Naive thymus-derived CD4-positive, alpha-beta T cell (primary cell): ENCODE measurements at regions not wholly inside any gene's neighbourhood (a gene's known extent, or its start where the extent isn't known, plus 50 kb on each side); places are given as distances from the start of the nearest gene placed in this dataset.

ENCODE experiments used
- ATAC-seq: fragments of 150-1000 bp; cut with Tn5 transposase; 2 replicates; pipeline ENCODE4 v1.10.0; 2021; ENCODE audit warnings: mild to moderate bottlenecking, moderate library complexity
- CTCF ChIA-PET: fragments of 350-600 bp; sonication (Branson Sonifier 250); formaldehyde crosslinking; loops from one replicate; lab custom pipeline; 2021; ENCODE audit warnings: antibody characterized with exemption; lab: Charles Lee
- POLR2A ChIA-PET: fragments of 350-600 bp; sonication (Branson Sonifier 250); formaldehyde crosslinking; loops from one replicate; lab custom pipeline; 2021; ENCODE audit warnings: antibody characterized with exemption, inconsistent platforms; lab: Charles Lee
- DNase-seq, 9 donors: peaks; one replicate each; pipeline versions ENCODE4 v3.0.0 to v3.0.0-alpha.2; 2020 to 2022; ENCODE audit warnings: mixed read lengths in 1 of 9
- H3K27ac ChIP-seq: one replicate; pipeline ENCODE4 v1.7.0; 2013; ENCODE audit warnings: mild to moderate bottlenecking, low read depth, low read length, moderate library complexity
- H3K27me3 ChIP-seq, 2 donors: one replicate each; pipeline ENCODE4 v1.7.0; 2013; ENCODE audit warnings: low read length in 2 of 2, mild to moderate bottlenecking in 2 of 2, moderate library complexity in 2 of 2; ENCODE audit not compliant: control insufficient read depth in 2 of 2, insufficient read depth in 2 of 2
- H3K36me3 ChIP-seq, 3 experiments: 1 replicate in 2 of 3; 2 replicates in 1 of 3; pipeline ENCODE4 v1.7.0; 2013; ENCODE audit warnings: low read length in 3 of 3, mild to moderate bottlenecking in 3 of 3, moderate library complexity in 1 of 3; ENCODE audit not compliant: insufficient read depth in 3 of 3, control insufficient read depth in 2 of 3
- H3K4me1 ChIP-seq, 2 donors: one replicate each; pipeline ENCODE4 v1.7.0; 2013; ENCODE audit warnings: low read length in 2 of 2, mild to moderate bottlenecking in 2 of 2, moderate library complexity in 1 of 2; ENCODE audit not compliant: control insufficient read depth in 2 of 2, insufficient read depth in 2 of 2
- H3K4me3 ChIP-seq: 2 replicates; pipeline ENCODE4 v1.7.0; 2013; ENCODE audit warnings: mild to moderate bottlenecking, low read length
- H3K9me3 ChIP-seq, 3 experiments: 1 replicate in 2 of 3; 2 replicates in 1 of 3; pipeline ENCODE4 v1.7.0; 2013; ENCODE audit warnings: low read length in 3 of 3; ENCODE audit not compliant: control insufficient read depth in 2 of 3
- H3K27ac Mint-ChIP-seq, 9 donors: one replicate each; pipeline ENCODE4 v1.8.0; 2020 to 2022; ENCODE audit warnings: mixed read lengths in 9 of 9, mild to moderate bottlenecking in 8 of 9, moderate library complexity in 5 of 9, inconsistent platforms in 2 of 9
- H3K27me3 Mint-ChIP-seq, 5 donors: one replicate each; pipeline ENCODE4 v1.8.0; 2021 to 2022; ENCODE audit warnings: mixed read lengths in 5 of 5, mild to moderate bottlenecking in 1 of 5
- H3K36me3 Mint-ChIP-seq, 5 donors: one replicate each; pipeline ENCODE4 v1.8.0; 2020 to 2022; ENCODE audit warnings: mixed read lengths in 5 of 5, mild to moderate bottlenecking in 3 of 5, inconsistent platforms in 1 of 5
- H3K4me1 Mint-ChIP-seq, 7 donors: one replicate each; pipeline ENCODE4 v1.8.0; 2020 to 2022; ENCODE audit warnings: mixed read lengths in 7 of 7, mild to moderate bottlenecking in 3 of 7, inconsistent platforms in 1 of 7
- H3K4me3 Mint-ChIP-seq, 10 donors: one replicate each; pipeline ENCODE4 v1.8.0; 2020 to 2022; ENCODE audit warnings: mild to moderate bottlenecking in 10 of 10, mixed read lengths in 10 of 10, moderate library complexity in 6 of 10, inconsistent platforms in 2 of 10
- H3K9me3 Mint-ChIP-seq, 11 donors: one replicate each; pipeline ENCODE4 v1.8.0; 2020 to 2022; ENCODE audit warnings: mixed read lengths in 11 of 11, mild to moderate bottlenecking in 4 of 11, inconsistent platforms in 1 of 11, moderate library complexity in 1 of 11
- intact Hi-C, 2 donors: fragments of 100-400 bp; cut with micrococcal nuclease; formaldehyde crosslinking; loops; one replicate each; pipeline ENCODE4 v1.15.1; 2023

DNA sequence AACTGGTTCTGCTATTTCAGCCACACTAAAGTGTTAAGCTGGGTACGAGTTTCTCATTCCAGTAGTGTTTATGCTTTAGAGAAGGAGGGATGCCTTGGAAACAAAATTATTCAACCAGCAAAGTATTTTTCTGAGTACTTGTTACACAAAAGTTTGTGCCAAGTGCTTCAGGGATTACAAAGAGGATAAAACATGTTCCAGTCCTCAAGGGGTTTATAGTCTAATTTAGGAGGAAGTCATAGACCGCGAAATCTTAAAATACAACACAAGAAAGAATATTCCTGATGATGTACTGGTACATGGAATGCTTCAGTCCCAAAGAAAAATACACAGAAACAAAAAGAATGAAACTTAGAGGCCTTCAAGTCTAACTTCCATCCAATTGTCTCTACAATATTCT is 85.4 kb upstream of the NR4A3 start:
- no peaks in the 10 kb centered on the region for H3K27me3 ChIP-seq
- Mint-ChIP-seq H3K9me3 (no peaks in the 10 kb centered on the region), H3K4me3 (no peak overlapping the region), H3K36me3 (no peaks in the 10 kb centered on the region), H3K27ac (no peak overlapping the region), H3K27me3 (peaks cover 19 to 57% (median 21%) of the 10 kb centered on the region in 5 donors), H3K4me1 (peaks cover 0 to 5% (median 0%) of the 10 kb centered on the region in 7 donors)
- no peak overlapping the region for H3K4me3 ChIP-seq
- DNase-seq (no peak), ATAC-seq (no peak)
- H3K4me1 ChIP-seq: no peaks in the 10 kb centered on the region
- no peaks in the 10 kb centered on the region for H3K9me3 ChIP-seq
- H3K27ac ChIP-seq: no peak overlapping the region
- intact Hi-C loops: no loop called here
- ChIA-PET CTCF (no interaction called here), POLR2A (no interaction called here)
- no peaks in the 10 kb centered on the region for H3K36me3 ChIP-seq

DNA sequence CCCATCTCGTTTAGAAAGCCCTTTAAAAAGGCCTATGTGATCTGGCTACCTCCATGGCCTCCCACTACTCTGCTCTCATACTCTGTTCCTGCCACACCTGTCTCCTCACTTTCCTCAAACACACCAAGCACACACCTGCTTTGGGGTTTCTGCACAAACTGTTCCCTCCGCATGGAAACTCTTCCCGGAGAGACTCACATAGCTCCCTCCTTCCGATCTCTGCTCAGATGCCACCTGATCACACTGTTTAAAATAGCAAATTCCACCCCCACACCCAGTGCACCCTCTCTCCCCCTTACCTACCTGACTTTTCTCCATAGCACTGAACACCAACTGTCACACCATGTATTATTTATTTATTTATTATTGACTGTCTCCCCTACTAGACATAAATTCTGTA is 84.0 kb upstream of the NR4A3 start:
- Mint-ChIP-seq H3K27ac (no peak overlapping the region), H3K4me3 (no peak overlapping the region), H3K36me3 (no peaks in the 10 kb centered on the region), H3K27me3 (peaks cover 17 to 60% (median 21%) of the 10 kb centered on the region in 5 donors), H3K9me3 (no peaks in the 10 kb centered on the region), H3K4me1 (peaks cover 0 to 5% (median 0%) of the 10 kb centered on the region in 7 donors)
- Histone ChIP-seq H3K27ac (no peak overlapping the region), H3K4me1 (no peaks in the 10 kb centered on the region), H3K4me3 (no peak overlapping the region), H3K9me3 (no peaks in the 10 kb centered on the region), H3K36me3 (no peaks in the 10 kb centered on the region), H3K27me3 (no peaks in the 10 kb centered on the region)
- CTCF ChIA-PET: no interaction called here
- ATAC-seq: no peak
- DNase-seq: no peak
- intact Hi-C loops: no loop called here
- POLR2A ChIA-PET: no interaction called here

DNA sequence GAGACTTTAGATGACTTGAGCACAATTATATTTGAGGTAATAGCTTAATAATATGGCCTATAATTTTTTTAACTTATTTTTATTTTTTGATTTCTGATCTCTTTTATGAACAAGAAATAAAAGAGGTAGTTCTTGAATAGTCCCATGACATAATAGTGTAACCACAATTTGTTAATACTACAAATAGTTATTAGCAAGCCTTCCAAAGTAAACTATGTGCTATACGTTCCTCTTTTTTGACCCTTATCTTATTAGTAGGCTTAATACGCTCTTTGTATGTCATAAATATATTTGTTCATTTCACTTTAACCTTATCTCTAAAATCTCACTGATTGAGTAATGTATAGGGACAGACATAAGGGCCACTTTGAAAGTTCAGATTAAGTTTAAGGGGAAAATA is 78.7 kb upstream of the NR4A3 start:
- DNase-seq: no peak
- ChIA-PET POLR2A (no interaction called here), CTCF (no interaction called here)
- no peaks in the 10 kb centered on the region for H3K9me3 Mint-ChIP-seq
- H3K36me3 Mint-ChIP-seq: no peaks in the 10 kb centered on the region
- H3K27ac ChIP-seq: no peak overlapping the region
- no peaks in the 10 kb centered on the region for H3K4me1 ChIP-seq
- peaks cover 0 to 28% (median 0%) of the 10 kb centered on the region in 5 donors for H3K27me3 Mint-ChIP-seq
- intact Hi-C loops: no loop called here
- no peak for ATAC-seq
- H3K4me3 ChIP-seq: no peak overlapping the region
- H3K27ac Mint-ChIP-seq: no peak overlapping the region
- no peak overlapping the region for H3K4me3 Mint-ChIP-seq
- no peaks in the 10 kb centered on the region for H3K36me3 ChIP-seq
- H3K27me3 ChIP-seq: no peaks in the 10 kb centered on the region
- H3K9me3 ChIP-seq: no peaks in the 10 kb centered on the region
- no peaks in the 10 kb centered on the region for H3K4me1 Mint-ChIP-seq

DNA sequence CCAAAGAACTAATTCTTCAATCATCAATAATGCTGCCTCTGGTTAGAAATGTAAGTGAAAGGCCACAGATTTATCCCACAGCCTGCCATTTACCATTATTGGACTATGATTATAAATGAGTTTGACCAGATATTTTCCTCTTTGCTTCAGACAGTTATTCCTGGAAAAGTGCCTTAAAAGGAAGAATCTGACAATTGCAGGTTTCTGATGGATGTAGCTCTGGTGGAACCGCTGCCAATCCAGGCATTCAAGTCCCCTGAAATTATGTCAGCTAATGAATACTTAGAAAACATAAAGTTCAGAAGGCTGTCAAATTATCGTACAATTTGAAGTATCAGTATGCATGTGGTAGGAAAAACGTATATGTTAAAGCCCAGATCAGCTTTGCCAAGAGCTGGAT is 78.2 kb upstream of the NR4A3 start:
- ATAC-seq: no peak
- no peaks in the 10 kb centered on the region for H3K36me3 Mint-ChIP-seq
- Histone ChIP-seq H3K36me3 (no peaks in the 10 kb centered on the region), H3K27me3 (no peaks in the 10 kb centered on the region), H3K9me3 (no peaks in the 10 kb centered on the region), H3K27ac (no peak overlapping the region), H3K4me3 (no peak overlapping the region), H3K4me1 (no peaks in the 10 kb centered on the region)
- CTCF ChIA-PET: no interaction called here
- peaks cover 0 to 26% (median 0%) of the 10 kb centered on the region in 5 donors for H3K27me3 Mint-ChIP-seq
- no peaks in the 10 kb centered on the region for H3K9me3 Mint-ChIP-seq
- POLR2A ChIA-PET: no interaction called here
- no peaks in the 10 kb centered on the region for H3K4me1 Mint-ChIP-seq
- DNase-seq: no peak
- intact Hi-C loops: no loop called here
- no peak overlapping the region for H3K4me3 Mint-ChIP-seq
- no peak overlapping the region for H3K27ac Mint-ChIP-seq

DNA sequence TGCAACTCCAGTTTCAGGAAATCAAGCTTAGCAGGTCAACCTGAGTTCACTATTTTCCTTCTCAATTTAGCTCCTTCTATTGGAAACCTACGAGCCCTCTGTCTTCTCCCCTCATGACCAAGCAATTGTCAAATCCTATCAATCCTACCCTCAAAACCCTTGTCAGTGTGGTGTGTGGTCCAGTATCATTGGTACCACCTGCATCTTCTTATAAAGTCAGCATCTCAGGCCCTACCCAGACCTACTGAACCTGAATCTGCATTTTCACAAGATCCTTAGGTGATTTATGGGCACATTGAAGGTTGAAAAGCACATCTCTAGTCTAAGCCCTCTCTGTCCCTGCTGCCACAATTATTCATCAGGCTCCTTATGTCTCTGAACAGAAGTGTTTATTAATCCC is 77.6 kb upstream of the NR4A3 start:
- Histone ChIP-seq H3K27ac (no peak overlapping the region), H3K36me3 (no peaks in the 10 kb centered on the region), H3K9me3 (no peaks in the 10 kb centered on the region), H3K4me3 (no peak overlapping the region), H3K27me3 (no peaks in the 10 kb centered on the region), H3K4me1 (no peaks in the 10 kb centered on the region)
- Mint-ChIP-seq H3K27me3 (peaks cover 0 to 26% (median 0%) of the 10 kb centered on the region in 5 donors), H3K36me3 (no peaks in the 10 kb centered on the region), H3K4me3 (no peak overlapping the region), H3K27ac (no peak overlapping the region), H3K9me3 (no peaks in the 10 kb centered on the region), H3K4me1 (no peaks in the 10 kb centered on the region)
- ATAC-seq (no peak), DNase-seq (no peak)
- ChIA-PET CTCF (no interaction called here), POLR2A (no interaction called here)
- intact Hi-C loops: no loop called here

DNA sequence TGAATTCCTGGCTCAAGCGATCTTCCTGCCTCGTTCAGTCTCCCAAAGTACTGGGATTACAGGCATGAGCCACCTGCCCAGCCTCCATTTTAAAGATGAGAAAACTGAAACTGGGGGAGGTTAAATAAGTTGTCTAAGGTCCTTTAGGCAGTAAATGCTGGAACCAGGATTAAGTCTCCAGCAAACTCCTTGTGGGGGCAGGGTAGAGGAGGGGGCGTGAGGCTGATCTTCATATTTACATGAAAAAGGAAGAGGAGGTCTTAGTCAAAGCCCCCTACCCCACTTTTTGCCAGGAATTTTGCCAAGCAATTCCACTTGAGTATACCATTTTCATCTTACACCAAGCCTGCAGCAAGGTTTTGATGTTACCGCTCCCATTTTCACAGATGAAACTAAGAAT is 76.6 kb upstream of the NR4A3 start:
- intact Hi-C loops: no loop called here
- H3K4me1 ChIP-seq: no peaks in the 10 kb centered on the region
- no peaks in the 10 kb centered on the region for H3K36me3 Mint-ChIP-seq

DNA sequence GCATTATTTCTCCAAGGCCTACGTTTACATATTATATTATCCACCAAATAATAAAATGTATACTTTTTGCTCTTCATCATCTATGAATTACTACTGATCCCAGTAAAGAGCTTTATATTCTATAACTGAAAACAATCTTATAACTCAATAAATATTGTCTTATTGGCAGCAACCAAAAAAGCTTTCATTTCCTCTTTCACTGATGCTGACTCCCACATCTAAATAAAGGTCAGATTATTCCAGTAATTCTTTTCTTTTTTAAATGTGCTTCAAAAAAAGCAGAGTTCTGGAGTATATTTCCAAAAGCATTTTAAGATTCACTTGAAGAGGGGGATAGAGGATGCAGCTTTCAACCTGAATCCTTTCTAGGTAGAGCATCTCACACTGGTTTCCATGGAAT is 75.3 kb upstream of the NR4A3 start:
- CTCF ChIA-PET: no interaction called here
- H3K4me1 Mint-ChIP-seq: no peaks in the 10 kb centered on the region

More for the DNA sequence above, 76.6 kb upstream of the NR4A3 start:
- H3K4me1 Mint-ChIP-seq: no peaks in the 10 kb centered on the region
- Histone ChIP-seq H3K9me3 (no peaks in the 10 kb centered on the region), H3K27me3 (no peaks in the 10 kb centered on the region), H3K27ac (no peak overlapping the region), H3K36me3 (no peaks in the 10 kb centered on the region), H3K4me3 (no peak overlapping the region)
- POLR2A ChIA-PET: no interaction called here
- CTCF ChIA-PET: no interaction called here
- H3K4me3 Mint-ChIP-seq: no peak overlapping the region
- H3K27ac Mint-ChIP-seq: no peak overlapping the region
- no peak for ATAC-seq
- peaks cover 0 to 24% (median 0%) of the 10 kb centered on the region in 5 donors for H3K27me3 Mint-ChIP-seq
- H3K9me3 Mint-ChIP-seq: no peaks in the 10 kb centered on the region
- DNase-seq: no peak

More for the DNA sequence above, 75.3 kb upstream of the NR4A3 start:
- H3K4me3 Mint-ChIP-seq: no peak overlapping the region
- ATAC-seq (no peak), DNase-seq (no peak)
- no peaks in the 10 kb centered on the region for H3K4me1 ChIP-seq
- H3K27me3 ChIP-seq: no peaks in the 10 kb centered on the region
- intact Hi-C loops: no loop called here
- H3K27ac ChIP-seq: no peak overlapping the region
- peaks cover 0 to 15% (median 2%) of the 10 kb centered on the region in 5 donors for H3K27me3 Mint-ChIP-seq
- no peaks in the 10 kb centered on the region for H3K9me3 ChIP-seq
- no peaks in the 10 kb centered on the region for H3K36me3 Mint-ChIP-seq
- POLR2A ChIA-PET: no interaction called here
- H3K4me3 ChIP-seq: no peak overlapping the region
- no peaks in the 10 kb centered on the region for H3K36me3 ChIP-seq
- H3K27ac Mint-ChIP-seq: no peak overlapping the region
- no peaks in the 10 kb centered on the region for H3K9me3 Mint-ChIP-seq
